ENCODE measurements at regions not wholly inside any gene's neighbourhood (a gene's known extent, or its start where the extent isn't known, plus 50 kb on each side); places are given as distances from the start of the nearest gene placed in this dataset.
"Not testable (repeated sequence)": the region's sequence is repeated elsewhere in the genome, so short reads cannot be mapped to it uniquely, and the experiment has no call there.

GRCh38 chr6:140785926-140786325, 1346.8 kb upstream of the GJE1 start:
- DNase-seq = no peak

- no peak for DNase-seq
Measured at GRCh38 chr6:140784573-140784972, 1348.2 kb upstream of the GJE1 start.

GRCh38 chr6:140783504-140783903, 1349.2 kb upstream of the GJE1 start:
- DNase-seq = not testable (repeated sequence)

GRCh38 chr6:140782941-140783340, 1349.8 kb upstream of the GJE1 start:
- DNase-seq = no peak

GRCh38 chr6:140779991-140780596, 1352.6 kb upstream of the GJE1 start:
- no peak for DNase-seq

GRCh38 chr6:140779341-140779740, 1353.4 kb upstream of the GJE1 start:
- DNase-seq = no peak

GRCh38 chr6:140777780-140778179, 1354.9 kb upstream of the GJE1 start:
- no peak for DNase-seq

- no peak for DNase-seq
Measured at GRCh38 chr6:140775061-140775460, 1357.7 kb upstream of the GJE1 start.

GRCh38 chr6:140774080-140774505, 1358.6 kb upstream of the GJE1 start:
- DNase-seq = no peak

GRCh38 chr6:140773276-140773675, 1359.4 kb upstream of the GJE1 start:
- DNase-seq = no peak

- no peak for DNase-seq
Measured at GRCh38 chr6:140772576-140772975, 1360.1 kb upstream of the GJE1 start.

GRCh38 chr6:140768133-140768532, 1364.6 kb upstream of the GJE1 start:
- DNase-seq = no peak

- DNase-seq = no peak
Measured at GRCh38 chr6:140766999-140767398, 1365.7 kb upstream of the GJE1 start.

- DNase-seq = no peak
Measured at GRCh38 chr6:140758169-140758877, 1374.4 kb upstream of the GJE1 start.

- no peak for DNase-seq
Measured at GRCh38 chr6:140752234-140752633, 1377.8 kb upstream of the CITED2 start.

GRCh38 chr6:140747114-140747513, 1372.7 kb upstream of the CITED2 start:
- no peak for DNase-seq

- DNase-seq = no peak
Measured at GRCh38 chr6:140744659-140745320, 1370.3 kb upstream of the CITED2 start.

- DNase-seq = no peak
Measured at GRCh38 chr6:140736231-140736630, 1361.8 kb upstream of the CITED2 start.

GRCh38 chr6:140732991-140733390, 1358.5 kb upstream of the CITED2 start:
- no peak for DNase-seq

- no peak for DNase-seq
Measured at GRCh38 chr6:140732155-140732554, 1357.7 kb upstream of the CITED2 start.

- no peak for DNase-seq
Measured at GRCh38 chr6:140731741-140732140, 1357.3 kb upstream of the CITED2 start.

GRCh38 chr6:140729521-140729920, 1355.1 kb upstream of the CITED2 start:
- DNase-seq = no peak

GRCh38 chr6:140718021-140718420, 1343.6 kb upstream of the CITED2 start:
- DNase-seq = no peak

- no peak for DNase-seq
Measured at GRCh38 chr6:140713495-140713894, 1339.0 kb upstream of the CITED2 start.
